ENCODE measurements at regions not wholly inside any gene's neighbourhood (a gene's known extent, or its start where the extent isn't known, plus 50 kb on each side); places are given as distances from the start of the nearest gene placed in this dataset.
A peak's percentile ranks its signal among the peaks of the same experiment; 100 is the strongest.

DNA sequence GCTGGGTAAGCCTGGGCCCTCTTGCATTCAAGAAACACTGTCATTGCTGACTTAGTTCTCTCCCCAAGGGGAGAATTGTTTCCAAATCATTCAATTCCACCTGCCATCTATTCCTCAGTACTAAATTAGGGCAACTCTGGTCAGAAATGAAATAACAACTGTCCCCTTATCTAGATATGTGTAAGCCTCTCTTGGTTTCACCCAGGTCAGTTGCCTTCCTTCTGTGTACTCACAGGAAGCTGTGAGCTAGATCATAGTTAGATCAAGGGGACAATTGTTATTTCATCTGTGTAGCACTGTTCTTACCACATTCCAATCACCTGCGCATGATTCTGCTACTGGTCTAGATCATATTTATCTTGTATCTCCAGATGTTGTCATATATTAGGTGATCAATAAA is 483.0 kb upstream of the SORCS1 start:
- no peak for DNase-seq

- DNase-seq, result no peak
Measured at GRCh38 chr10:107631876-107632275, 467.4 kb upstream of the SORCS1 start.

GRCh38 chr10:107626862-107627261 is 462.4 kb upstream of the SORCS1 start:
- DNase-seq, result no peak

DNA sequence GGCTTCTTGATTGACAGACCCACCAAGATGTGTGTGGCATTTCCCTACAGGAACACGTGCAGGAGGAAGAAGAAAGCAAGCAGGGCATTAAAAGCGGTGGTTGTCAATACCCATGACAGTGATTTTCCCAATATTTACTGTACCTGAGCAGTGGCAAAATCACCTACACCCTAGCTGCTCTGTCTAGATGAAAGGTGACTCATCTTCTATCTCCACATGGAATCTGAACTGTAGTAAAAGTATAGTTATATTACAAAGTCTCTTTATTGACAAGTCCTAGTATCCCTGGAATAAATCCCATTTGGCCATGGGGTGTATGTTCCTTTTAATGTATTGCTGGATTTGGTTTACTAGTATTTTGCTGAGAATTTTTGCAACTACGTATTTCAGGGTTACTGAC is 458.8 kb upstream of the SORCS1 start:
- DNase-seq, result no peak

GRCh38 chr10:107619139-107619538 is 454.6 kb upstream of the SORCS1 start:
- no peak for DNase-seq

- no peak for DNase-seq
Measured at GRCh38 chr10:107618504-107618994, 454.0 kb upstream of the SORCS1 start.

- no peak for DNase-seq
Measured at GRCh38 chr10:107616463-107617410, 452.2 kb upstream of the SORCS1 start.

DNA sequence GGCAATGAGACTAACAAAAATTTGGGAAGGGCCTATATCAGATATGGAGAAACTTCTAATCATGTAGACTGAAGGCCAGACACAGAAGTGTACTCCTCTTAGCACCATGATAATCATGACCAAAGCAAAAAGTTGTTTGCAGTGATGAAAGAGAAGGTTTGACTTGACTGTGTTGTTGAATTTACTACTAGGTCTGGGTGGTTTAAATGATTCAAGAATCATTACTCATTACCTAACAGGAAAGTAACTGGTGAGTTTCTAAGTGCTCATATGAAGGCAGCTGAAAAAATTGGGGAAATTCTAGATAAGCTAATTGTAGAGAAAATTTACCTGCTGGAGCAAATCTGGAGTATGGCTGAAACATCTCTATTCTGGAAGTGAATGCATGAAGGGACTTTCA is 451.5 kb upstream of the SORCS1 start:
- DNase-seq, result no peak

DNA sequence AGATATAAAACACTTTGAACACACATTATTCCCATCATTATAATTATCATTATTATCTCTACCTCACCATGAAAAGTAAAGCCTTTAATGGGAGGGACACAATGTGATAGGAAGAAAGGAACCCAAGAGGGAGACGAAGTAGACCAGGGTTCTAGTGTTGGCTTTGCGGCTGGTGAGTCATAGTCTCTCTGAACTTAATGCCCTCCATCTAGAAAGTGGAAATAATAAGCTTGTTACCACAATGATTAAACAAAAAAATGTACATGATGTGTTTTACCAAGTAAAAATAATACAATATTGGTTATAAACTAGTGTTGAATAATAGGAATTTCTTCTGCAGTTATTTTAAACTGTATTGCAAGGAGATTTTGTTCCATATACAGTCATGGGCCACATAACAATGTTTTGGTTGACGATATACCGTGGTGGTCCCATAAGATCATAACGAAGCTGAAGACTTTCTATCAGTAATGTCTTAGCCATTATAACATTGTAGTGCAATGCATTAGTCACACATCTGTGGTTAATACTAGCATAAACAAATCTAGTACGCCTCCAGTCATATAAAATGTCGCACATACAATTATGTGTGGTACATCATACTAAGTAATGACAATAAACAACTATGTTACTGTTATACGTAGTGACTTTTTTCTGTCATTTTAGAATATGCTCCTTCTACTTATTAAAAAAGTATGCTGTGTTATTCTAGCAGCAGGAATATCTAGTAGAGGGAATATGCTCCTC is 450.6 kb upstream of the SORCS1 start:
- DNase-seq, result no peak

- no peak for DNase-seq
Measured at GRCh38 chr10:107611115-107611514, 446.6 kb upstream of the SORCS1 start.

DNA sequence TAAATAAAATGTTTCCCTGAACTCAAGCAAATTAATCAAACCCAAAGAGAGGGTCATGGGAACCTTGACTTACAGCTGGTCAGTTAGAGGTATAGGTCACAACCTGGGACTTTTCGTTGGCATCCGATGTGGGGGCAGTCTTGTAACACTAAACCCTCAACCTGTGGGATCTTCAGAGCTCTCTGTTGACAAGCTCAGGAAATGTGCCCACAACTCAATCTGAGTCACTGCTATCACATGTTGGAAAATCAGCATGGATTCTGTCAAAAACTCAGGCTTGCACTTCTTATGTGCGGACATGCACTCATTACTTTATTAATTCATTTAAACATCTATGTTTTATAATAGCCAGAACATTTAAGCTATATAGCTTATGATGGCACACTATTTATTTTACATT is 424.6 kb upstream of the SORCS1 start:
- DNase-seq, result no peak

DNA sequence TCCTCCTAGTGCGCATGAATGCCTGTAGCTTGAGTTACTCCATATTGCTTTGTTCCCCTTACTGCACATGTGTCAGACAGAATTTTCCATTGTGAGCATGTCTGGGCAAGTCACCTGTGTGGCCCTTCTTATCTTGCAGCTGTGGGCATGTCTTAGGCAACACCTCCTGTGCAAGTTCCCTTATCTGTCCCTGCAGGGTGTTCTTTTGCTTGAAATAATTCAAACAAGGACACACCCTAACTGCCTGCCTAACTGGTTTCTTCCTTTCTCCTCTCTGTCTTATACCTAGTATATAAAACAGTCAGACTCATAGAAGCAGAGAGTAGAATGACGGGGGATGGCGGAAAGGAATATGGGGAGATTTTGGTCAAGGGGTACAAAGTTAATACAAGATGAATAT is 421.1 kb upstream of the SORCS1 start:
- no peak for DNase-seq

- DNase-seq, result no peak
Measured at GRCh38 chr10:107583974-107584373, 419.5 kb upstream of the SORCS1 start.

DNA sequence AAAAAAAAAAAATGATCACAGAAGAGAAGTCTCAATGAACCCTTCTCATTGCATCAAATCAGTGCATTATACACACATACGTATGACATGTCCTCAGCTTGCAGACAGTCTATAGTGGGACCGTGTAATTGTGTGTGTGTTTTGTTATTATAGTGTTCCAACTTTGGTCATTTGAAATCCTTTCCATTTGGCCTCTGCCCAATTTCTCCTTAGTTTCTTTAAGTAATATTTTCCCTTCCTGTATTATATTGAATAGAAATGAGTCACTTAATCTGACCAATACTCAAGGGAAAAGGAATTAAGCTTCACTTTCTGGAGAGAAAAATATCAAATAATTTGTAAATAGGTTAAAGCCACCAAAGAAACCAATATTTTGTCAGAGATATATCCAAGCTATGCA is 415.5 kb upstream of the SORCS1 start:
- DNase-seq, result no peak

DNA sequence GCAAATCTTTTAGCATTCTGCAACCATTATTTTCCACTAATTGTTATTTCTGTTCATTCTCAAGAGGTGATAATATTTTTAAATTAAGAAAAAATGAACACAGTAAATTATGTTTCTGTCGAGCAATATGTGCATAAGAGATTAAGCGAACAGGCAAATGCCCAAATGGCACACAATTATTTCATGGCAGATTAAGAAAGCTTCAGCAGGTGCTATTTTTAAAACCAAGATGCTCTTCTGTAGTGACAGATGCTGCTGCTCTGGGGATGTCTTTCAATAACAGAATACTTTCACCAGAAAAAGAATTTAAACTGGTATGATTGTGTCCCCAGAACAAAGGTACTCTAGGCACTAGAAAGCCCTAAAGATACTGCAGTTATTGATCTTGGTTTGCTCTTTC is 412.7 kb upstream of the SORCS1 start:
- DNase-seq, result no peak

- peak in 1 of 2 experiments; percentile 33 for DNase-seq
Measured at GRCh38 chr10:107576746-107577145, 412.2 kb upstream of the SORCS1 start.

- no peak for DNase-seq
Measured at GRCh38 chr10:107565014-107565413, 400.5 kb upstream of the SORCS1 start.

- DNase-seq, result no peak
Measured at GRCh38 chr10:107561136-107561650, 396.7 kb upstream of the SORCS1 start.

- no peak for DNase-seq
Measured at GRCh38 chr10:107557916-107558315, 393.4 kb upstream of the SORCS1 start.

DNA sequence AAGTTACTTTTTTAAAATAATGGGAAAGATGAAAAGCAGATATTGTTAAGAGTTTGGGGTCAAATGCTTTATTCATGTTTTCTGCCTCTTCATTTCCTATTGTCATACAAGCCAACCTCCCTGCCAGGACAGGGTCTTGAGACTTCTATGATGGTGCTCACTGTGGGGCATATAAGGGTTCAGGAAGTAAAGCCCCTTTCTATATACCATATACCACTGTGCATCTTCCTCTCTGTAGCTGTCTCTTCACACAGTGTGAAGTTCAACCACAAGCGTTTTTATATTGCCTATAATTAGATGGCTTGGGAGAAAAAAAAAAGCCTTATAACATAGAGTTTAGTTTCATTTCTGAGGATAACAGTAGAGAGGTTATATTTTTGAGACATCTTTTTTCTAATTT is 389.8 kb upstream of the SORCS1 start:
- no peak for DNase-seq

DNA sequence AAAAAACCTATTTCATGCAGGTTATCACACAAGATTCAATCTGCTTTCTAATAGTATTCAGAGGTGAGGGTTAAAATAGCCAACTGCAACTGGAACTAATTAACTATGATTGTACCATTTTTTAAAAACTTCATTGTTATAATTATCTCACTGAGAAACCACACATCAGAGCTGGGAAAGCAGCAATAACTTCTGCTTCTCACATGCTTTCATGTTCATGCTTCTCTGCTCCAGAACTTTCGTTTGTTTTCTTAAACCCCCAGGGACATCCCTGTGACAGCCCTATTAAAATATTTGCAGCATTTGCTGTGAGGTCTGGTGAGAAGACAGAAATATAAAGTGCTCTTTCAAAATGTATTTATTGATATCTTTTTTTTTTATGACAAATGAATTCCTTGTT is 389.0 kb upstream of the SORCS1 start:
- no peak for DNase-seq

GRCh38 chr10:107552963-107553362 is 388.5 kb upstream of the SORCS1 start:
- no peak for DNase-seq

GRCh38 chr10:107548301-107548700 is 383.8 kb upstream of the SORCS1 start:
- DNase-seq, result no peak

GRCh38 chr10:107546986-107547385 is 382.5 kb upstream of the SORCS1 start:
- DNase-seq, result no peak

Measured in cerebellar nuclear complex (tissue), 1 donor.